ENCODE measurements at regions not wholly inside any gene's neighbourhood (a gene's known extent, or its start where the extent isn't known, plus 50 kb on each side); places are given as distances from the start of the nearest gene placed in this dataset.

GRCh38 chr11:91664521-91664920 is 560.1 kb upstream of the FAT3 start:
- no peak for DNase-seq (ENCODE audit: low read depth, low spot score)

- DNase-seq (ENCODE audit: low read depth, low spot score): no peak
These were observed 564.6 kb upstream of the FAT3 start for GRCh38 chr11:91660036-91660435.

DNA sequence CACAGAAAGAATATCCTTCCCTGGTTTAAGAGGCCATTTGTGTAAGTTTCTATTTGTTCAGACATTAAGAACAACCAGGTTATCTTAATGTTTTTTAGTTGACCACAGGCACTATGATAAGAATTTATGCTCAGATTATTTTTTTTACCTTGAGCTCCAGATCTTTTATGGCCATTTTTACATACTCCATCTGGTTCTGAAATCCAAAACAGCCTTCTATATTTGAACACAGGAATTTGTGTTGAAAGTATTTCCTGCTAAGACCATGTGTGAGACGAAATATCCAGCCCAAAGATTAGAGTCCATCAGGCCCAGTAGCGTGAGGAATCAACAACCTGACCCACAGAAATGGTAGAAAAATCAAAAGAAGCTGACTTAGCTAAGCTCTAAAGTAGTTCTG is 569.9 kb upstream of the FAT3 start:
- no peak for DNase-seq (ENCODE audit: low read depth, low spot score)

GRCh38 chr11:91653079-91653754 is 571.4 kb upstream of the FAT3 start:
- no peak for DNase-seq (ENCODE audit: low read depth, low spot score)

DNA sequence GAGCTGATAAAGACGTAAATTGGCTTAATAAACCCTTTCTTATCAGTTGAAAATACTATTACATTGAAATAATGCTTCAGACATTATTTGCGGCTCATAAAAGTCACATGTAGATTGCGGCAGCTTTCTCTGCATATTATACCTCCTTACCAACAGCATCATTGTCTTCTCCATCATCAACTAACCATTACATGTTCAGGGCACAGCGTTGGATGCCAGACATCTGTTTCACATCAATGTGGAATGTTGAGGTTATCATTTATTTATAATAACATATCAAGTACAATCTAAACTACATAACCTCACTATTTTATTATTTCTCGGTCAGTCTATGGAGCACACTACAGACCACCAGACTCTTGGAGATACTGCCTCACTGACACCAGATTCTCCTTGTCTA is 573.8 kb upstream of the FAT3 start:
- no peak for DNase-seq (ENCODE audit: low read depth, low spot score)

- DNase-seq (ENCODE audit: low read depth, low spot score): no peak
These were observed 583.5 kb upstream of the FAT3 start for GRCh38 chr11:91641153-91641552.

DNA sequence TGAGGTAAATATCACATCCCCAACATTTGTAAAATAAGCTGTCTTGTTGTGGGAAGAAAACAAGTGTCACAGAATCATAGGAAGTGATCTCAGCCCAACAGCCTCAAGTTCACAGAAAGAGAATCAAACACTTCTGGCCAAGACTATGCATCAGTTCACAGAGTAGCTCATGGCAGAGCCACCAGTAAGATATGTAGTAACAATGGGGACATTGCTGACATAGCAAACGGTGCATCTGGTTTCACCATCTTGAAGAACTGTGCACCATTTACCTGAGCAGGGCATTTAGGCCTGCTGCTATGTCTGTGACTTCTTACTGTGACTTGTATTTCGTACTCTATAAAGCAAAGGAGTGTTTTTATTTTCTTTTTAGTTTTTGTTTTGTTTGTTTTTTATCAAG is 585.3 kb upstream of the FAT3 start:
- no peak for DNase-seq (ENCODE audit: low read depth, low spot score)

DNA sequence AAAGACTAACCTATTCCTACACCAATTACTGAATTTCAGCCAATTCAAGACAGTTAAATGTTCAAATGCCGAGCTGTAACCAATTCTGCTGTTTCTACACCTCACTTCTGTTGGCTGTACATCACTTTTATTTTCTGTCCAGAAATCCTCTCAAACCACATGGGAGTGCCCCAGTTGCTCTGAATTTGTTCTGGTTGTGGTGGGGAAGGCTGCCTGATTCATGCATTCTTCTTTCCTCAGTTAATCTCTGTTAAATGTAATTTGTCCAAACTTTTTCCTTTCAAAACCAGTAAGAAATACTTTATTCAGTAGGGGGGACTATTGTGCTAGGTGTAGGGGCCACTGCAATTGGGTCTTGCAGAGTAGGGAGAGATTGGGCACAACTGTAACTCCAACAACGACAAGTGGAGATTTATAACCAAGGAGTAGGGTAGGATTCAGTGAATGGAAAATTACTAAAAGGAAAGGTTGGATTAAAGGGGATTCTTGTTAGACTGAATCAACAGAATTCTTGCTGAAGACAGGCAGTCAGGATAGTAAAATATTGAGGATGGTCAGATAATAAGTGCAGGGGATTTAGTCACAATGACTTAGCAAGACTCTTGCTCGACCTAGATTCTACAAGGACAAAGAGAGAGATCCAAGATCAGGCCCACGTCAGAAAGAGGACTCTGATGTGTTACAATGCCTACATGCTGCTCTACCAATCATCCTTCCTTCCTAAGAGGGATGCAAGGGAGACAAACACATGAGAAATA is 593.5 kb upstream of the FAT3 start:
- DNase-seq (ENCODE audit: low read depth, low spot score): no peak

DNA sequence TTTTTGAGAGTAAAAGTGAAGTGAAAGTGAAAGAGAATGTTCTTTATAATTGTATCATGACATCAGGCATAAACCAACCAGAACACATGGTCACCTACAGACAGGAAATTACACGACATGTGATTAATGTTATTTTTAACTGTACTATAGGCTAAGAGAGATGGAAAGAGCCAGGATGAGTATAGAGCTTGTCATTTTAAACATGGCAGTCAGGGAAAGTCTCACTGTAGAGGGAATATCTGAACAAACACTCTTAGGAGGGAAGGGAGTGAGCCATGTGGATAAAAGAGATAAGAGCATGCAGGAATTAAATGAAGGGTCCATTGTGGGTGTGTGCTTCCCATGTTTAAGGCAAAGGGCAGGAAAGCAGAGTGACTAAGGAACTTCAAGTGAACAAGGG is 599.1 kb upstream of the FAT3 start:
- no peak for DNase-seq (ENCODE audit: low read depth, low spot score)

DNA sequence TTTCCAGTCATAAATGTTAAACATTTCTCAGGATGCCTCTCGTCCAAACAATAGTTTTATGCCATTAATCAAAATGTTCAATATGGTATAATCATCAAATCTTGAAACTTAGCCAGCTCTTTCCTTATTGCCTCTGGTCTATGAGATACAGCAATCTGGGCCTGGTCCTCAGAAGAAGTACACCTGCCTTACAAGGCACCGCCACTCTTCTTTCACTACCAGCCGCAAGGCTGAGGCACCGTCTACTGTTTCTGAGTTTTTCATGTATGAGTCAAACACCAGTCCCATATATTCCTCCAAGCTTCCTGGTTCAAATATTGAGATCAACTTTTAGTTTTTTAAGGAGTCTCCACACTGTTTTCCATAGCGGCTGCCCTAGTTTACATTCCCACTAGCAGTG is 600.6 kb upstream of the FAT3 start:
- no peak for DNase-seq (ENCODE audit: low read depth, low spot score)

GRCh38 chr11:91608677-91609076 is 615.9 kb upstream of the FAT3 start:
- DNase-seq (ENCODE audit: low read depth, low spot score): no peak

GRCh38 chr11:91596111-91596510 is 628.5 kb upstream of the FAT3 start:
- DNase-seq (ENCODE audit: low read depth, low spot score): no peak

- no peak for DNase-seq (ENCODE audit: low read depth, low spot score)
These were observed 633.6 kb upstream of the FAT3 start for GRCh38 chr11:91591021-91591420.

- no peak for DNase-seq (ENCODE audit: low read depth, low spot score)
These were observed 637.5 kb upstream of the FAT3 start for GRCh38 chr11:91587131-91587530.

DNA sequence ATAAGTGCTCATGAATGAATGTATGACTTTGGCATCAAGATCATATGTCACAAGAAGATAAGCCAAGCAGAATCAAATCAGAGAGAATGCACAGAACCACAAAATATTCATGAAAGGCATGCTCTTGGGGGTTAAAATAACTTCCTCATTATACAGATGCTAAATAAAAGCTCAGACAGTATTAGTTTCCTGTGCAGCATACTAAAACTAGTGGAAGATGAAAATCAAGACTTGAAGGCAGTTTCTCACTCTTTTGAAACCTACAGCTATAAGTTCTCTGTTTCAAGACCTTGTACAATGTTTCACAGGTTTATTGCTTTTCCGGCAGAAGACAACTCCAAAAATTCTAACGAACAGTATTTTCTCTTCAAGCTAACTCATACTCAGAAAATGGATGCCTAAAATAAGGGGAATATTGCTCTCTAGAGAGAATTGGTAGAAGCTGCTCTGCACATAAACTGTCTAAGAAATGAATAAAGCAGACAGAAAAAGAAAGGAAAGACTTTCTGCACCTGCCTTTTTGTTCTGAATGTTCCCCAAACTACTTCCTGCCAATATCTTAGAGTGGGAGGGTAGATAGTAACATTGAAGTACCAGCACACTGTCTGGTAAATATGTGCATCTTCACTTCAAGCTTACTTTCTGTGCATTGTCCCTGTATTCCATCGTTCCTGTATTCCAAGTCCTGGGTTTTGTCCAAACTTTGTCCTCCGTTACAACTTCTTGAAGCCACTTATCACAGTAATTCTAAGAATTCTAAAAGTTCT is 639.4 kb upstream of the FAT3 start:
- DNase-seq (ENCODE audit: low read depth, low spot score): no peak

DNA sequence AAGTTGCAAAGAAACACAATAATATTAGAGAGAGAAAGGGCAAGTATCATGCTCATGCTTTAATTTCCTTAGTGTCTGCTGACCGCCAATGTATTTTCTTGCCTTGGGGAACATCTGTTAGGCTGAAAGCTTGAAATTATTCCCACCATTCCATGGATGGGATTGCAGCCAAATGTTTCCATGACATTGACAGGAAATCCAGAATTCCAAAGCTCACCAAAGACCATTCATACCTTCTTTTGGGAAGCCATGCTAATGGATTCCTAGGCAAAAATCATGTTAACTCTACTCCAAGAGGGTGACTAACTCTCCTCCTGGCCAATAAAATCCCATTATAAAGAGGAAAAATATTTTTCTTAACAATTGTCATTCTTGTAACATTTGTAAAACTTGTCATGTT is 661.4 kb upstream of the FAT3 start:
- DNase-seq (ENCODE audit: low read depth, low spot score): no peak

GRCh38 chr11:91560434-91560833 is 664.2 kb upstream of the FAT3 start:
- DNase-seq (ENCODE audit: low read depth, low spot score): no peak

- no peak for DNase-seq (ENCODE audit: low read depth, low spot score)
These were observed 686.6 kb upstream of the FAT3 start for GRCh38 chr11:91538065-91538464.

DNA sequence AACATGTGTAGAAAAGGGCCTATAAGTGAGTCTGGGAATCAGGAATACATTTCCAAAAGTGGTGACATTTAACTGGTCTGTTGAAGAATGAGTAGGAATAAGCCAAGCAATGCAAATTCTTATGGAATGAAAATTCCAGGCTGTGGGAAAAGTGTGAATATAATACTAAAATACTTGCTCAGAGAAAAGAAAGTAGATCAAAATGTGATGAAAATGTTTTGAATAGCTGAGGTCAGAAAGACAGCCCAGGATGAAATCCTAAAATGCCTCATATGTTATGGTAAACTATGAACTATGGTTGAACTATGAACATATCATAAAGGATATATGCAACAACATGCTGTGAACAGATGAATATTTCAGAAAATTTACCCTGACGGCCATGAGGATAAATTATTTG is 688.3 kb upstream of the FAT3 start:
- no peak for DNase-seq (ENCODE audit: low read depth, low spot score)

- no peak for DNase-seq (ENCODE audit: low read depth, low spot score)
These were observed 695.7 kb upstream of the FAT3 start for GRCh38 chr11:91528965-91529364.

DNA sequence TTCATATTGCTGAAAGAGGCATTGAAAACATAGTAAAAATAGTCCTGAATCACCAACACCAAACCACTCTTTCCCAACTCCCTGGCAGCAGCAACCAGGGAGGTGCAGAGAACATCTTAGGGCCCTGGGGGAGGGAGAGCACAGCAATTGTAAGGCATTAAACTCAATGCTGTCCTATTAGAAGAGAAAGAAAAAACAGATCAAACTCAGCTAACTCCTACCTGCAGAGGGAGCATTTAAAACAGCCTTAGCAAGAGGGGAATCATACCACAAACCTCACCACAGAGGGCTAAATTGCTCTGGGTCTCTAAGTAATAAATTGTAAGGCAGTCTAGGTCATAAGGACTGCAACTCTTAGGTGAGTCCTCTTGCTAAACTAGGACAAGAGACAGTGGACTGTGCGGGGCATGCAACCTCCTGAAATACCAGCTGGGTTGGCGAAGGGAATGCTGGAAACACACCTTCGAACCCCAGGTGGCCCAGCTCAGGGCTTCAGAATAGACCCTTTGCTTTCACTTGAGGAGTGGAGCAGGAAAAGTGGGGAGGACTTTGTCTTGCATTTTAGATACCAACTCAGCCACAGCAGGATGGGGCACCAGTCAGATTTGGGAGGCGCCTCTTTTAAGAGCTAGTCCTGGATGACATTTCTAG is 697.1 kb upstream of the FAT3 start:
- DNase-seq (ENCODE audit: low read depth, low spot score): no peak

- no peak for DNase-seq (ENCODE audit: low read depth, low spot score)
These were observed 710.9 kb upstream of the FAT3 start for GRCh38 chr11:91513734-91514133.
